NCI-H1105 (cell line): ENCODE measurements at regions not wholly inside any gene's neighbourhood (a gene's known extent, or its start where the extent isn't known, plus 50 kb on each side); places are given as distances from the start of the nearest gene placed in this dataset.
A peak's percentile ranks its signal among the peaks of the same experiment; 100 is the strongest.
"Not testable (repeated sequence)": the region's sequence is repeated elsewhere in the genome, so short reads cannot be mapped to it uniquely, and the experiment has no call there.

Source experiments
- DNase-seq: peaks from one replicate; lab custom pipeline; 2025; lab: John Stamatoyannopoulos, UW

DNA sequence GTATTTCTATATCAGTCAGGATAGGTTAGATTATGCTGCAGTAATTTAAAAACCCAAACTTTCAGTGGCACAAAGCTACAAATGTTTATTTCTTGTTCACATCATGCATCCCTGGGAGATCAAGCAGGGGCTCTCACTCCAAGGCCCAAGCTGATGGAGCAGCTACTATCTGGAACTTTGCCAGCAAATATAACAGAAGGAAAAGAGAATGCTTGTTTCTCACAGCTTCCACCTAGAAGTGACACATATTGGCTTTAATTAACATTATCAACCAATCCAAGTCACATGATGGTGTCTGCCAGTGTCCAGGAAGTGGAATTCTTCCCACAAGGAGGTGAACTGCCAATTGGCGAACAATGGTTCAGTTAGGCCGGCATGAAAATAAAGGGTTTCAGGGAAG is 306.9 kb downstream of the BCL11A start:
- peak; percentile 4 for DNase-seq

DNA sequence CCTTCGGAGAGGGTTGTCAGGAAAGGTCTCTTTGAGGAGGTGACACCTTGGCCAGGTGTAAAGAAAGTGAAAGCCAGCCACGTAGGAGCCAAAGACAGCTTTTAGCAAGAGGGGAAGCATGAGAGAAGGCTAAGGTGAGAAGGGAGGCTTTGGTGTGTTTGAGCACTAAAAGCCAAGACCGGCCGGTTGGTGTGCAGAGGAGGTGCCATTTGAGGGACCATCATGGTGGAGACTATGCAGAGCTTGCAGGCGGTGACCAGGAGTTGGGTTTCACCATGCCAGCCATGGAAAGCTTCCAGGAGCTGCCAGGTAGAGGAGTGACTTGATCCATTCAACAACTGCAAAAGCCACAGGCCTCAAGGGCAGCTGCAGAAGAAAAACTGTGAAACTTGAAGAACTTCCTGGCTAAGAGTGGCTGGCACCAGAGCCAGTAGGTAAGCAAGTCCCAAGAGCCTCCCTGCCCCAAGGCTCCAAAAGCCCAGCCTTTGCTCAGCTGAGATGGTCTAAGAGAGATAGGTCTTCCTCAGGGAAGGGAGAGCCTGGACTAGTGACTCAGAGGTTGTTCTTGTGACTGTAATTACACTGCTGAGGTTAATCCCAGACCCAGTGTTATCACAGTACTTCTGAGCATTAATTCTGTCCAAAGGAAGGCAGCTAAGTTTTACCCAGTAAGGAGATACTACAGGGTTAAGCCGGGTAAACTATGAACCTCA is 319.0 kb downstream of the BCL11A start:
- no peak for DNase-seq

DNA sequence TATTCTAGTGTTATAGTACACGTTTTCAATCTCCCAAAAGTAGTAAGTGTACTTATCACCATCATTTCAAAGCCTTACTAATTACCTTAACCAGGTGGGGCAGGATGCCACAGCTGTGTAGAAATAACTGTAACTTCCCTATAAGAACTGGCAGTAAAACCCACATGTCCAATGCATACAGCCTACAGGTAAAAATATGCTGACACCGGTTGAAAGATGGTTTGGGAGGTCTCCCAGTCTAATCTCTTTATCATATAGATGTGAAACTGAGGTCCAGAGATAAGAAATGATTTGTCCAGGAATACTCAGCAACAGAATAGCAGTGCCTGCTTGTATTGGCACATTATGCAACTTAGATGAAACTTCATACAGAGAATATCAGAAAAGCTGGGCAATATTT is 322.9 kb downstream of the BCL11A start:
- no peak for DNase-seq

DNA sequence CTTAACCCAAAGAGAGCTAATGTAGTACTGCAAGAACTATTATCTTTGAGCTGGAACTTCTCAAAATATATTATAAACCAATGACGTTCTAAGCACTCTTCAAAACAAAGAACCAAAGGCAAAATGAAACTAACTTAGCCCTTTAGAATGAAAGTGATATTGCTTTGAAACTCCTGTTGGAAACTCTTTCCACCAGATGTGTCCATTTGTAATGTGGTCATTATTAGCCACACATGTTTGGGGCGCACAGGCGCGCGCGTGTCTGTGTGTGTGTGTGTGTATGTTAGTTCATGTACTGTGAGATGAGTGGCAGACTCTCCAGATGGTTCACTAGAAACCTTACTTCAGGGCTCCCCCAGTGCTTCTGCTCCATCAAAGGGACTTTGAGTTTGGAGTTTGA is 323.4 kb downstream of the BCL11A start:
- DNase-seq: no peak

DNA sequence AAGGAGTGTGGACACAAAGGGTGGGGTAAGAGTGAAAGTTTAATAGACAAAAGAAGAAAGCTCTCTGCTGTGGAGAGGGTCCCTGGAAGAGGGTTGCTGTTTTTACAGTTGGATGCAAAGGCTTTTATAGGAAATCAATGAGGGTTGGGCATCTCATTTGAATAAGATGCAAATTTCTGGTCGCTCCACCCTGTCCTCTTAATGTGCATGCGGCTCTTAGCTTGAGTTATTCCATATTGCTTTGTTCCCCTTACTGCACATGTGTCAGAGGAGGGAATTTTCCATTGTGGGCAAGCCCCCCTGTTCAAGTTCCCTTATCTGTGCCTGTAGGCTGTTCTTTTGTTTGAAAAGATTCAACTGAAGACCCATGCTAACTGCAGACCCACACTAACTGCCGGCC is 326.5 kb downstream of the BCL11A start:
- DNase-seq: no peak

DNA sequence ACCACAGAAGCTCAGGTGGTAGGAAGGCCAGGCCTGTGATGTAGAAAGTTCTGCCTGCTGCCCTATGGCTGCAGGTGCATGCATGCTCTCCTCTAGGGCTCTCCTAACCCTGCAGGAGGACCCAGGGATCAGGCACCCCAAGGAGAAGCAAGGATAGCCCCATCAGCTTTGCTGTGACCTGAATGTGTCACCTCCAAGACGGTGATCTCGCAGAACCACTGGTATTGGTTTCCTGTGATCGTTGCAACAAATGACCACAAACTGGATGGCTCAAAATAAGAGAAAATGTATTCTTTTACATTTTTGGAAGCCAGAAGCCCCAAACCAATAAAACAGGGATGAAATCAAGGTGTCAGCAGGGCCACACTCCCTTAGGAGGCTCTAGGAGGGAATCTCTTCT is 327.3 kb downstream of the BCL11A start:
- DNase-seq: no peak

DNA sequence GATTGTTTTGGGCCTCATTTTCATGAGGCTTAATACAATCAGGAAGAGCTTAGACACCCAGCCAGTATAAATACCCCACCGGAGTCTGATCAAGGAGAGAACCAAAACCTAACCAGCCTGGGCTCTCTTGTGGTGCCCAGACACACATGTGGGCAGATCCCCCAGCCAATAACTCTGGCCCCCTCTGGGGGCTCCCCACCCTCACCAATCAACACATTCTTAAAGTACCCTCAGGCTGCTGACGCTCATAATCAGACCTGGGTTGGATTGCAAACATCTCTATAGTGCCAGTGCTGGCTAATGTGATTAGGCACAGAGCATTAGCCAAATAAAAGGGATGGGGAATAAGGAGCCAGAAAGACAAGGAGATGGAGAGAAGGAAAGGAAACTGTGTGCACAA is 329.6 kb downstream of the BCL11A start:
- no peak for DNase-seq

DNA sequence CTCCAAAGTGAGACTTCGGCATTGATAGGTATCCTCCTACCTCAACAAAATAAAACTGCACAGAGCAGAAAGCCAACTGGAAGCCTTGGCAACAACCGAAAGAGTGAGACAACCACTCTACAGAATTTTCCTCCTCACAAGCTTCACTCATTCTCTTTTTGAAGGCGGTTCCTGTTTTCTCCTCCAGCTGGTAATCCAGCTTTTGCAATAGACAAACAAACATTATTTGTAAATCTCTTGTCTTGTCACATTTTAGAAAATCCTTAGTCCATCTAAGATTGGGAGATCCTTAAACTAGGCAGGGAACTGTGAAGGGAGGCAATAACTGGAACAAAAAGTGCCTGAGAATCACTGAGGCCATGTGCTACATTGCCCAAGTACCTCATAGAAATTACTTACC is 332.4 kb downstream of the BCL11A start:
- DNase-seq: no peak

DNA sequence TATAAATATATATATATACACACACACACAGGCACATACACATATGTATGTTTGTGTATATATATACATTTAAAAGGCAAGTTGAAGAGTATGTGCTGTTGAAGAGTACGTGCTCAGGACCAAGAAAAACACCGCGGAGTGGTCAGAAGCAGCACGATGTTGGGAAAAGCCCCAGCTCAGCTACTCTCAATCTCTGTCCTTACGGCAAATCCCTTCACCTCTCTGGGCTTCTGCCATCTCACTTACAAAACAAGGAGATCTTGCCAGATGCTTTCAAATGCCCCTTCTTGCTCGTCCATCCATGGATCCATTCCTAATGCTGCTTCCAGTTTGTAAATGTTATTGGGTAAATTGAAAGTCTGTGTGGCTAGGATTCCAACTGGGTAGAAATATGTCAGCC is 333.9 kb downstream of the BCL11A start:
- DNase-seq: no peak

DNA sequence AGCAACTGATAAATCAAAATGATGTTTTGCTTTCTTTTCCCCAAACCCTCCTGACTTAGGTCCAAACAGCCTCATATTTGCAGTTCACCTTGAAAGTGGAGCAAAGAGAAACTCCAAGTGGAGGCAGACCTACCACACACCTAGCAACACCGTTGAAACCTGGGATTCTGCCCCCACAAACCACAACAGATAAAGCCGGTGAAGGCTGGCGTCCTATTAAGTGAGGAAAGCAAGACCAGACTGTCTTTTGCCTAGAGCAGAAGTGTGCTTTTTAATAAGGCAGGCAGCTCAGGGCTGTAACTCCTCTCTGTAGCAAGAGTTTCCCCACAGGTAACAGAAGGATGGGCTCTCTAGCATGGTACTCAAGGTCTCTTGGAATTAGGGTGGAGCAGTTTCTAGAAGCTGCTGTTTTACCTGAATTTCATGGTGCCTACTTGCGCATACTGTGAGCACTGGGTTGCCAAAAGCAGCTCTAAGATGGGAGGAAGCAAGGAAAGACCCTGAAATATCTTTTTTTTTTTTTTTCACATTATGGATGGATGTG is 336.9 kb downstream of the BCL11A start:
- DNase-seq: no peak

DNA sequence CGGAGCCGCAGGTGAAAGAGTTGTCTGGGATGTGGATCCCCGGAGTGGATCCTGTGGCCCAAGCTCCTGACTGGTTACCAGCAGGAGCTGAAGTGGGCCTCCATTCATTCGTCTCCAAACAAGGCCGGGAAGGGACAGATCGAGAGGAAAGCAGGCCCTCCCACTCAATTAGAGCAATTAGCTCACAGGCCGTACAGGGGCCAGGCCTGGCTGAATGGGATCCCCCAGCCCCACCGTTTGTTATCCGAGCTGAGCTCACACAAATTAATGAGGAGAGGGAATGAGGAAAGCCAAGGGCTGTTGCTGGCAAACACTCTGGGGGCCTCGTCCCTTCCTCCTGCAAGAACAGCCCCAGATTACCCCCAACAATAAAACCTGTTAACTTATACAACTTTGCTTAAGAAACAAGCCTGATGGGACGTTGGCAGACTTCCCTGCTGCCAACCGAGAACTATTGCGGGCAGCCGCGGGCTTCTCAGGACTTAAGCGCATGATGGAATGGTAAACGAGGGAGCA is 338.0 kb downstream of the BCL11A start:
- DNase-seq: no peak

DNA sequence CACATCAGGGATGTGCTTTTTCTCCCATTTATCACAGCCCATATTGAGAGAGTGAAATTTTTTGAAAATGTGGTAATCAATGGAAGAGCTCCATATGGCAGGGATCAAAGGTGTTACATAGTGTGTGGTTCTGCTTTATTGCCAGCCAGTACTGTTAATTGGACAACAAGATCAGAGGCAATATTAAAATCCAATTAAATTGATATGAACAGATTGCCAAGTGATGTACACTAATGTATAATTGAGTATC is 338.9 kb downstream of the BCL11A start:
- DNase-seq: no peak

DNA sequence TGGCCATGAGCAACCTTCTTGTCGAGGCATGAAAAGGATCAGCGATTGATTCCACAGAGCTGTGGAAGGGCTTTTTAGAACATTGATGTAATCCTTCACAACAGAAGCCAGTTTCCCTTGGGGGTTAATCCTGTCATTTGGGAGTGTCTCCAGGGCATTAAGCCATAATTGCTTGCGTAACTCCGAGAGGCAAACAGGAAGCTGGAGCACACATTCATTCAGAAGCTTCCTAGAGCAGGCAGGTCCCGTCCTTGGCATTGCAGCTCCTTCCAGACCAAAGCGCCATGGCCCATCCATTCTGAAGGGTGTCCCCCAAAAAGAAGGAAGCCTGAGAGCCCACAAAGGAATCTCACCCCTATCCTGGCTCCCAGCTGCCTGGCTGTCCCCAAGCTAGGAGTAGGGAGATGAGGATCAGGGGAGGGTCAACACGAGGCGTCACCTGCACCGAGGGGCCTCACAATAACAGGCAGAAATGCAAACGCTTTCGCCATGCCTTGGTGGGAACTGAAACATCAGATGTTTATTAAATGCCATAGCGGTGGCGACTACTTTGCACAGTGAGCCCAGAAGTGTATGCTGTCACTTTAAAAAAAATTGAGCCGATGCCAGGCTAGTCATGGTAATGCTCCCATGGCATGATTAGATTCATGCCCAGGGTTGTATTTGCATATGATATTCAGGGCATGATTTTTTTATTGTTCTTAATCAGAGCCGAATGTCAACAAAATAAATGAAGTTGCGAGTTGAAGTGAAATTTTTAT is 339.4 kb downstream of the BCL11A start:
- peak; percentile 3 for DNase-seq

DNA sequence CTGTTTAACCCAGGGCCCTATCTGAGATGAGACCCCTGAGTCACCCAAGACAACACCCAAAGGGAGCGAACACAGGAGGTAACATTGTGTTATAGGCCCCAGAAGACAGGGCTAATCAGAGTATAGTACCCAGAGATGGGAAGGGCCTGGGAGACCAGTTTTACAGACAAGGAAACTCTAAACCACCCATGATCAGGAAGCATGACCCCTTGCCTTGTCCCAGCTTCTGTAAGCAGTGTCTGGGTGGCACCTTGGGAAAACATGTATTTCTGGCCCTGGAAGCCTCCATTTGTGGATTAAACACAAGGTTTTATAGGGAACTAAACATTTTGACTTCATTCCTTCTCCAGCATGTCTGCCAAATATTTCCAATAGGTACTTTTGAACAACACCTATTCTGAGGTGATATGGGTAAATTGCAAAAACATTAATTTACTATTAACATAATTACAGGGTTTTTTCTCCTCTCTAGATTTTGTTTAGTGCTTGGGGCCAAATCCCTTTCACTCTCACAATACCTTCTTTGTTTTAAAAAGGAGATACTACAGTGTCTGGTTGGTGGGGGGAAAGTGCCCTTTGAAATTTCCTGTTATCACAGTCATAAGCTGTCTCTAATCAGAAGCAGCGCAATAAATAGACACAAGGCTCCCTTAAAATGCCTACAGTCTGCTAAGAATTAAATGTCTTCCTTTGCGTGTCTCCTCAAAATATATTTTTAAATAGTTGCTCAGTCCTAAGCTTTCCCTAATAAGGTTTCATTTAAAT is 341.1 kb downstream of the BCL11A start:
- no peak for DNase-seq

DNA sequence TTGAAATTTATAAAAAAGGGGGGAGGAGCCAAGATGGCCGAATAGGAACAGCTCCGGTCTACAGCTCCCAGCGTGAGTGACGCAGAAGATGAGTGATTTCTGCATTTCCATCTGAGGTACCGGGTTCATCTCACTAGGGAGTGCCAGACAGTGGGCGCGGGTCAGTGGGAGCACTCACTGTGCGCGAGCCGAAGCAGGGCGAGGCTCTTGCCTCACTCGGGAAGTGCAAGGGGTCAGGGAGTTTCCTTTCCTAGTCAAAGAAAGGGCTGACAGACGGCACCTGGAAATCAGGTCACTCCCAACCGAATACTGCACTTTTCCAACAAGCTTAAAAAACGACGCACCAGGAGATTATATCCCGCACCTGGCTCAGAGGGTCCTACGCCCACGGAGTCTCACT is 364.4 kb downstream of the BCL11A start:
- not testable (repeated sequence) for DNase-seq

DNA sequence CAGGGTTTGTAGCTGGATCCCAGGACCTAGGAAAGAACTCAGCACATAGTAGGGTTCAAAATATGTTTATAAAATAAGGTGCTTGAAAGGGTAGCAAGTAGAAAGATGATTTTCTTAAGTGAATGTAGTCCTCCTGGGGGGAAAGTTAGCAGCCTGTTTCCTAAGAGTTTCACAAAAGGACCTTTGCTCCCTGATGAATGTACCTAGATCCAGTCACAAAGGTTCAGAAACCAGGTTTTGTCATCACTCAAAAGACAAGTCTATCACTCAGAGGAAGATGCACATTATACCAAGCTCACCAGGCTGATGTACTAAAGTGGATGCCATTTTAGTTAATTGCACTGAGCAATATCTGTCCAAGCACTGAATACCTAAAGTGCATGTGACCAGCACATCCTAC is 378.2 kb downstream of the BCL11A start:
- DNase-seq: no peak

DNA sequence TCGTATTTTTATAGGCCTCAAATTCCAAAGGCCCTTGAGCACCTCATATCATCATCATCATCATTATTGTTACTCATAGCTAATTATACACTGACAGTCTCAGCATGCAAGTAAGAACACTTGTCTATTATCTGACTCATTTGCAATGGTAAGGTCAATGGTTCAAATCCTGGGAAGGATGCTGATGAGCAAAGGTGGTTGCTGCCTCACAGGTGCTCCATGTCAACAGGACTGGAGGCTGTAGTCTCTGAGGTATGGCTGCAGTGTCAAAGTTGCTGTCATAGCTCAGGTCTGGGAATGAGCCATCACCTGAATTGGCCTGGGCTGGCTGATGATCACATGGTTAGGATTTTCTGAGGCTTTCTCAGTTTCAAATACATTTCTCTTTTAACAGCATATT is 379.3 kb downstream of the BCL11A start:
- DNase-seq: no peak

DNA sequence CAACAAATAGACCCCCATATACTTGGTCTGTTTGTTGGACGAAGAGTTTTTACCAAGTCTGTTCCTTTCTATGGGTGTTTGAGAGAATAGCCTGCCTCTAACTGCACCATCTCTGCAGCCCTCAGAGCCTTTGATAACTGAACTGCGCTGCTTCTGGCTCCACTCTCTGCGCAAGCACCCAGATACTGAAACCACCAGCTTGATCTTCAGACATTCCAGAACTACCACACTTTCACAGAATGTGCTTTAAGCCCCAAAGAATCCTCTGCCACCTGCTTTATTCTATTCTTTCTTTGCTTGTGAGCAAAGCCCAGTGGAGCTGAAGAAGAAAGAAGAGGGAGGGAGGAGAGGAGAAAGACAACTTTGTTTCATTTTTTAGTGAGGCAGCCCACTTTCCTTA is 380.7 kb downstream of the BCL11A start:
- DNase-seq: no peak

DNA sequence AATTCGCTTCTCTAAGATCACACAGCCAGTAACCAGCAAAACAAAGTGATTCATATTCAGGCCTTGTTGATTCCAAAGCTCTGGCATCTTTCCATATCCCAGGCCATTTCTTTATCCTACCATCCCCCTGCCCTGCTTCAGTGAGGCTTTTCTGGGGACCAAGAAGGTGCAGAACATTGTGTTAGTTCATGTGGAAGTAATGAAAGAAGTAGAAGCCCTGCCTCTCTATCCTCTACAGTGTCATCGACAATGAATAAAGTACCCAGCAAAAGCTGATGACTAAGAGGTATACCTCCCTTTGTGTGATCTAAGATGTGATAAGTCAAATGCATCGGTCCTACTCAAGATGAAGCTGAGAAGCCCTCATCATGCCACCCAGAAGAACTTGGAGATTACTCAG is 383.2 kb downstream of the BCL11A start:
- no peak for DNase-seq

DNA sequence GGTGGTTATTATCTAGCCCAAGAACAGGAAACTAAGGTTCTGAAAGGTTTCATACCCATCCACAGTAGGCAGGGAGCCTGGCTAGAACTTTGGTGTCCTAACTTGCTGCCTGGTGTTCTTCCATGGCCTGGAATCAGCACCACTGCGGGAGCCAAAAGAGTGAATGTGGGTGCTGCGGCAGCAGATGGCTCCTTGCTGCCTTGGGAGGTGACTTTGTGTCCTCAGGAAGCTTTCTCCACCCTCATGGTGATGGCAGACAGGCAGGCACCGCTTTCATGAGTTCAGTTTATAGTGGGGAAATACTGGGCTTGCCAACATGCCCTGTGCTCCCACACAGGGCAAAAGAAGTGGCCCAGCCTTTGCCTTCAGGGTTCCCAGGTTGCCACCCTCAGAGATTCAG is 385.2 kb downstream of the BCL11A start:
- DNase-seq: no peak

DNA sequence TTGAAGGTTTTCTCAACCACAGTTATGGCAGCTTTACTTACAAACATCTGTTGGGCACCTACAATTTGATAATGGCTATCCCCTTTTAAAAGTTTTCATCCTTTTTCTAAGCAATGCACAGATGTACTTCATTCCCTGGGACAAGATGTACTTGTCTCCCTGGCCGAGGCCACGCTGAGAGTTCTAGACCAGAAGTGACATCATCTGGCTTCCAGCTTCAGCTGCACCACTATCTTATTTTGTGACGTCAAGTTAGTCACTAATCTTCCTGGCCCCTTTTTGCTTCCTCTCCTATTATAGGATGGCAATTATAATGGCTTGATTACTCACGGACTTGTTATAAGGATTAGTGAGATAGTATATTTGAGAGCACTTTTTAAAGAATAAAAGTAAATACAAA is 386.4 kb downstream of the BCL11A start:
- no peak for DNase-seq

DNA sequence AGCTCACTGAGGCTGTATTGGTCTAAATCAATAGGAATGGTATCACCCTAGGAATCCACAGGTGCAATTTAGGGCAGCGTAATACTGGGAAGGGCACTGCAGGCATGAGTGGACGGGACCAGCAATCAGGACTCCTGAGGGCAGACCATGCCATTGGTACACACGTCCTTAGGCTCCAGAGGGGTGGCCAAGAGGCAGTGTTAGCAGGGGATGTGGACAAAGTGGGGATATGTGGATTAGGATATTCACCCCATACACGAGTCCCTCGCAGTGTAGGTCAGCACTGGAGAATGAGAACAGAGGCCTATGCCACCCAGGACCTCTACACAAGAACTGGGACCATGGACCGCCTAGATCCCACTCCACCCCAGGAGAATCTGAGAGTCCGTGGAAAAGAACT is 389.8 kb downstream of the BCL11A start:
- DNase-seq: no peak

DNA sequence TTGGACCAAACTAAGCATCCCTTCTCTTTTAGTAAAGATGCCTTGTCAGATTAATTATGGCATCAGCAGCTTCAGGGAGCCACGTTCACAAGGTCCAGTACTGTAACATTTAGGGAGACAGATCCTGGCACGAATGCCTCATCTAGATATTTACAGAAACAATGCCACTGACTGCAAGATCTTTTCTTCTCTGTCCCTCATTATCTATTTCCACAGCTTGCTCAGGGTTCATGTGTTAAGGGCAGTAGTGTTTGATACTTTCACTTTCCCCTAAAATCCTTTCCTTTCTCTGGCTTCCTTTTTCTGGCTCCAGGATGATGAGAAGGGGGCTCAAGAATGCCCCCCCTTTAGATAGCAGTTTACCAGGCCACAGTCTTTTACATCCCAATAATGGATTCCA is 393.9 kb downstream of the BCL11A start:
- DNase-seq: no peak
